NCI-H1105 (cell line): ENCODE measurements at regions not wholly inside any gene's neighbourhood (a gene's known extent, or its start where the extent isn't known, plus 50 kb on each side); places are given as distances from the start of the nearest gene placed in this dataset.

Experiments
- DNase-seq: peaks from one replicate; lab custom pipeline; 2025; lab: John Stamatoyannopoulos, UW

DNA sequence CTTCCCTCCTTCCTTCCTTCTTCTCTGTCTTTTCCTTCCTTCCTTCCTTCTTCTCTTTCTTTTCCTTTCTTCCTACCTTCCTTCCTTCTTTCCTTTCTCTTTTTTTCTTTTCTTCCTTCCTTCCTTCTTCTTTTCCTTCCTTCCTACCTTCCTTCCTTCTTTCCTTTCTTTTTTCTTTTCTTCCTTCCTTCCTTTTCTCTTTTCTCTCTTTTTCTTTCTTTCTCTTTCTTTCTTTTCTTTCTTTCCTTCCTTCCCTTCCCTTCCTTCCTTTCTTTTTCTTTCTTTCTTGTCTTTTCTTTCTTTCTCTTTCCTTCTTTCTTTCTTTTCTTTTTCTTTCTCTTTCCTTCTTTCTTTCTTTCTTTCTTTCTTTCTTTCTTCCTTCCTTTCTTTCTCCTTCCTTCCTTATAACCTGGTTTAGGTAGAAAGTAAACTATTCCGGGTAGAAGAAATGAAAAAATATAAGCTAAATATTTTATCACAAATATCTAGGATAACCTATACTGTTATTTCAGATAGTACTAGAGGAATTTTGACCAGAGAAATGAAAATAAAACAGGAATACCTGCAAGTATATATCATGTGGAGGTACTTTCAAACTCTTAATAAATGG lies 1741.8 kb upstream of the CDH9 start:
- DNase-seq = no peak

DNA sequence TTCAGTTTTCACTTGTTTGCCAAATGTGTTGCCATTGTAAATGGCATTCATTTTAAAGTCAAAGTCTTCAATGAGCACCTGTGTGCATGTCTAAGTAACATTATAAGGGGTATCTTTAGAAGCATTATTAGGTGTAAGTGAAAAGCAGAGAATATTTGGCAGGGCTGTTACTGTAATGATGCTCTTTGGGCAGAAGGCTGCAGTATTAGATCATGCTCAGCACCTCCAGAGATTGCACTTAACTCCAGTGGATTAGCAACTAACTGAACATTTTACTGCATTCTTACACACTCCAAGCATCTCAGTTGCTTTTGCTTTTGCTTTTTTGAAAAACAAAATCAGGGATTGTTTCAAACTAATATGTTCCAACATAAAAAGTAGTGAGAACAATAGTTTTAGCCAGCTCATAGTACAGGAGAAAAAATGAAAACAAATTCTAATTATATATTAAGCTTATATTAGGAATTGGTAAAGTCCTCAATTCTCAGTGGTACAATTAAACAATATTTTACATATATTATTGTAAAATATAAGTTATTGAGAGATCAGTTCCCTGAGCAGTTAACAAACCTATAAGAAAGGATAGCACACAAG lies 1740.9 kb upstream of the CDH9 start:
- DNase-seq = peak; percentile 8

DNA sequence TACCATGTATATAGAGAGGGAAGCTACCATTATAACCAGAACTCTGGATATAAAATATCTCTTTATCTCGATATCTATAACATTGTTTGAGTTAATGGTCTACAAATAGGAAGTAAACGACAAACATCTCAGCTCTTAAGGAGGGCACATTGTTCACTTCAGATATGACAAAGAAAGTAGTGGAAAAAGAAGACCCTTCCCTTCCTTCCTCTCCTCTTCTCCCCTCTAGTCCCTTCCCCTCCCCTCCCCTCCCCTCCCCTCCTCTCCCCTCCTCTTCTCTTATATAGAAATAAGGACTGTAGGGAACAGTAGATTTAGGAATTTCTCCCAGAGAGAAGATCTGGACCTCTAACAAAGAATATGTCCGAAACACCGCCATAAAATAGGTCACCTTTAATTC lies 1731.9 kb upstream of the CDH9 start:
- no peak for DNase-seq

DNA sequence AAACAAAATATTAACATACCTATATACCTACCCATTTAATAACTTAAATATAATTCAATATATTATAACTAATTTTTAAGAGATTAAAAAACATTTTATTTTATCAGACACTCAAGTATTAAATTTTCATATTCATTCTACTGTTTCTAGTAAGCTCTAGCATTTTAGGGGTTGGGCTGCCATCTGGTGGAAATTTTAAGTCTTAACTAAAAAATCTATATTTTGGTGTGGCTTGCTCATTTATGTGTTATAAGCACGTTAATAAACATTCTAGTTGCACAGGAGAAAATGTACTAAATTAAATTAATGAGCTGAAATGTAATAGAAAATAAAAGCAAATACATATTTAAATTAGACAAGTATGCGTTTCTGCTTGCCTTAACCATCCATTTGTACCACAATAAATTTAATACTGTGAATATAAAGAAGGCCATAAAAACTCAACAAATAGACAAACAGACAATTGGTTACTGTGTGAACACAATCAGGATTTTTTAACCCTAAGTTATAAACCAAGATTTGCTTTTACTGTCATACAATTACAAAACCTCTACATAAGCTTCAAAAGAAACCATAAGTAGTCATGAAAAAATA lies 1728.3 kb upstream of the CDH9 start:
- peak; percentile 67 for DNase-seq

DNA sequence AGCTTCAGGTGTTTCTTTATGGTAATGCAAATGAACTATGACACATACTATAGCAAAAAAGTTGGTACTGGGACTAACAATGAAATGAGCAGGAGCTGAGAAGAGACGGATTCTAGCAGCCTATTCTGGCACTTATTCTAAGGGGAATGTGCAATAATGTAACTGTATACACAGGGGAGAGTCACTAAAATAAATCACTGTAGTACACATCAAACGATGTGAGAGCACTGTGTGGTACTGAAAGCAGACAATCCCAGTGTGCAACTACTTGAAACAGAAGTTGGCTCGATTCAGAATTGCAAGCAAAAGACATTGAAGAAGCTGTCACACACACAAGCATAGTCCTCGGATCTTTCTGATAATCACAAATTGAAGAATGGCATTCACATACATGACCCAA lies 1713.0 kb upstream of the CDH9 start:
- no peak for DNase-seq

GRCh38 chr5:28750251-28750650 lies 1711.9 kb upstream of the CDH9 start:
- no peak for DNase-seq

DNA sequence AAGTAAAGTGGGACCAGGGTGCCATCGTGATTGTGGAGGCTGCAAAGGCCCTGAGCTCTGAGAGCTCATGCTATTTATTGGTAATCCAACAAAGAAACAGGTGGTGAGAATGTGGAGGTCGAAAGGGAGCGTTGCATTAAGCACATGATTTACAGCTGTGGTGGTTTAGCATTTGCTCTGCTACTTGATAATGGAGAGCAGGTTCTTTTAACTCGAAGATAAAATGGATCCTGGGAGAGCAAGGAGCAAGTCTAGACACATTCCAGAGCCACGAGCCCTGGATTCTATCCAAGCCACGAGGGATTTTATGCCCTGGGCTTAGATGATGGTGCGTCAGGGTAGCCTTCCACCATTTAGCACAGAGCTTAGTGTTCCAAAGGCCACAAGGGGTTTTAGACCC lies 1710.1 kb upstream of the CDH9 start:
- no peak for DNase-seq

- no peak for DNase-seq
Observed at GRCh38 chr5:28743716-28744110, 1705.3 kb upstream of the CDH9 start.

DNA sequence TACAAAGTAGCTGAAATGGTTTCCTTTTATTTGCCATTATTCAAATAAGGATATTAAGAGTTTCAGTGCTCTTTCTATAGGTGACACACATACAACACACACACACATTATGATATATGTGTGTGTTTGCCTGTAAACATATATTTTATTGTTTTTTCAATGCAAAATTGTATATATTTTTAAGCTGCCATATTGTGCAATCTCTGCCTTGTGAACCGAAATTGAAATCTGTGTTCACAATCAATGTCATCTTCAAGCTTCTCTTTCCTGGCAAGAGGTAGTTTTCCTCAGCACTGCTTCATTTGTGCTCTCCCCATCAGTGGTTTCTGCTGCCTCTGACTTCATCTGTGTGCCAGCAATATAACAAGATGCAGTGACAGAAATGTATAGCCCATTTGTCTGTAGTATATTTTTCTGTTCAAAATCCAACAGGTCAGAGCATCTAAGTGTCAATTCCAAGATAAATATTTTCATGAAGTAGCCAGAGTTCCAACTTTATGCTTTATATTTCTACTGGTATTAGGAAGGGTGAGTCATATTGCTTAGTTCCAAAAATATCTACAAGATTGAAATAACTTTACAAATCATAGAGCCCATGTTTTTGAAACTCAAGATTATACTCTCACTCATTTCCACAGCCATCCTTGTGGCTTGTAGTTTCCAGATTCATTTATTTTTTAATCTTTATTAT lies 1704.8 kb upstream of the CDH9 start:
- DNase-seq = no peak

GRCh38 chr5:28737682-28738081 lies 1699.3 kb upstream of the CDH9 start:
- no peak for DNase-seq

- no peak for DNase-seq
Observed at GRCh38 chr5:28737222-28737621, 1698.8 kb upstream of the CDH9 start.

- no peak for DNase-seq
Observed at GRCh38 chr5:28734396-28734795, 1696.0 kb upstream of the CDH9 start.

DNA sequence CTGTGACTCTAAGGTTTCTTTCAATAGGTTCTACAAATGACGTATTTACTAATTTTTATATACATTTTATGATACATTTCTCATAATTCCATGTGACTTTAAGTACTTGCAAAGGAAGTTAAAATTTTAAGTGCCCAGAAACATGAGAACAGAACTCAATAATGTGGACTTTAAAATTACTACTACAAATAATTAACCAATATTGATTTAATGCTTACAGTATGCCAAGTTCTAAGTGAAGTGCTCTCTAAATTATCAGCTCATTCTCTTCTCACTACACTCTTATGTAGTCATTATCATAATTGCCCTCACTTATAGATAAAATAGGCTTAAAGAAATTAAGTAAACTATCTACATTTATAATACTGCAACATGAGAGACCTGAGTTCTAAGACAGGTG lies 1690.7 kb upstream of the CDH9 start:
- peak; percentile 77 for DNase-seq

DNA sequence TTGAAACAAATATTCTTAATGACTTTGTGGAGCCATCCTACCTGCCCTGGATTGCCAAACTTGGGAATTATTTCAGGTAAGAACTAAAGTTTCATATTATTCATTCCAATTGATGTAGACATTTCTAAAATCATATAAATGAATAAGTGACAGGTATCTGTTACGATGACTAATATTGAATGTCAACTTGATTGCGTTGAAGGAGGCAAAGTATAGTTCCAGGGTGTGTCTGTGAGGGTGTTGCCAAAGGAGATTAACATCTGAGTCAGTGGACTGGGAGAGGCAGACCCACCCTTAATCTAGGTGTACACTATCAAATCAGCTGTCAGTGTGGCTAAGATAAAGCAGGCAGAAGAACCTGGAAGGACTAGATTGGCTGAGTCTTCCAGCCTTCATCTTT lies 1688.4 kb upstream of the CDH9 start:
- no peak for DNase-seq

DNA sequence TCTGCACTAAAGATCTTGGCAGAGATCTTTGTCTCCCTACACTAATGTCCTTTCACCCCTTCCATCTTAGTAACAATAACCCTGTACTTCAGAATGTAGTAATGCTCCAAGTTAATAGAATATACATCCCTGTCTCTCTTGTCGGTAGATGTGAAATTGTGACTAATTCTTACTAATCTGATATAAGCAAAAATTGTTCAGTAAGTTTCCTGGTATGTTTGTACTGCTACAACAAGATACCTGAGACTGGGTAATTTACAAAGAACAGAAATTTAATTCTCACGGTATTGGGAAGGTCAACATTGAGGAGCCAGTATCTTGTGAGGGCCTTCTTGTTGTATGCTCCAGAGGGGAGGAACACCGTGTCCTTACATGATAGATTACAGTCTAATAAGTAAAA lies 1686.6 kb upstream of the CDH9 start:
- DNase-seq = no peak

GRCh38 chr5:28714907-28715698 lies 1676.7 kb upstream of the CDH9 start:
- no peak for DNase-seq

DNA sequence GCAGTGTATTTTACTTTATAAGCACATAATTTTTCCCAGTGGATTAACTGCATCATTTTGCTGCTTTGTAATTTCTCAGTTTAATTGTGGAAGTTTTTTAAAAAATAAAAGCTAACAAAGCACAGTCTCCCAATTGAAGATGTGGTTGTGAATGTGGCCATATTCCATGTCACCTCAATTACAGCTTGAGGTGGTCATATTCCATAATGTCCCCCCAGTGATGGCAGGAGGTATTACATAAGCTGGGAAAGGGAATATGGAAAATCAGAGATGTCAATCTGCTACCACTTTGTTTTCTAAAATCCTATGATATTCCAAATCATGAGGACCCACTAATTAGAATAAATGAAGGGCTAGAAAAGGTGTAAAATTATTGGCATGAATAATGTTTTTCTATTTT lies 1672.0 kb upstream of the CDH9 start:
- no peak for DNase-seq

DNA sequence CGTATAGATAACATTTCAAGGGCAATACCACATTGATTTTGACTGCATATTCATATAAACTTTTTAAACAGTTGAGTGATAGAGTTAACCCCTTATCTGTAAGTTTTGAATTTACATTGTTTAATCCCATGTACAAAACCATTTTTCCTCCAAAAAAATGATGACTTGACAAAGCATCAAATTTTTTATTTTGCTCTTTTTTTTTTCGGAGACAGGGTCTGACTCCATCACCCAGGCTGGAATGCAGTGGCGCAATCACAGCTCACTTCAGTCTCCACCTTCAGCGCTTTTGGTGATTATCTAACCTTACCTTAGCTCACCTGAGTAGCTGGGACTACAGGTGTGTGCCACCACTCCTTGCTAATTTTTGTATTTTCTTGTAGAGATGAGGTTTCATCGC lies 1670.1 kb upstream of the CDH9 start:
- no peak for DNase-seq

DNA sequence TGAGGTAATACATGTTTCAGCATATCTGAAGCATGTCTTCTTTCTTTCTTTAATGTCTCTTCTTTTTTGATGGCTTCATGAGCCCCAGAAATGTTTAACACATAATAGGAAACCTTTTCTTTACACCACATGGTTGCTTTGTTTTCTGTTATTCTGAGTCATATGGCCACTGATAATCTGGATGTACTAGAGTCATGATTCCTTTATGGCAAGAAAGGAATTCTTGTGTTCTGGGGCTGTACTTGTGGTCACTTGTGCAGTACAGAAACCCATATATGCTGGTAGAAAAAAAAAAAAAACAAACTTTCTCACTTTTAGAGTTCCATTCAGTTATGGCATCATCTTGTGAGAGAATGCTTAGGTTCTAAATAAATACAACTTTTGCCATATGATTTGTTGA lies 1669.3 kb upstream of the CDH9 start:
- DNase-seq = no peak

DNA sequence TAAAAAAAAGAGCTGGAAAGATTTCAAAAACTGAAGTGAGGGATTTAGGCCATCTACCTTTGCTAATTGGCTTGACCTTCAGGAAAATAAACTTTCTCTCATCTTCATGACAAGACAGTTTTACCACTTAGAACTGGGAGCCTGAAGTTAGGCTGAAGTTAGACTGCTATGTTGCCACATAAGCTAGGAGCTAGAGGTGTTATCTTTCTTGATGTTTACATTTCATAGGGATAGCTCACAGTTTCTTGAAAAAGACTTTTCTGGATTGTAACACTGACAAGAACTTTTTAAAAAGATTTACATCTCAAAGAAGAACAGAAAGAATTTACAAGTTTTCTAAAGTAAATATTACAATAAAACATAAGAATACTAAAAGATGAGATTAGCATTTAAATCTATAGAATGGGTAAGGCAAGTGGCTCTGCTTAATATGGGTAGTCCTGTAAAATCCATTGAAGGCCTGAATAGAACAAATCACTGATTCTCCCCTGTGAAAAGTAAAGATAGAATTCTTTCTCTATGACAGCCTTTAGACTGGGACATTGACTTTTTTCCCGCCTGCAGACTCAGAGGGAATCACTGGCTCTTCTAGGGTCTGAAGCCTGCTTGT lies 1665.4 kb upstream of the CDH9 start:
- DNase-seq = no peak

DNA sequence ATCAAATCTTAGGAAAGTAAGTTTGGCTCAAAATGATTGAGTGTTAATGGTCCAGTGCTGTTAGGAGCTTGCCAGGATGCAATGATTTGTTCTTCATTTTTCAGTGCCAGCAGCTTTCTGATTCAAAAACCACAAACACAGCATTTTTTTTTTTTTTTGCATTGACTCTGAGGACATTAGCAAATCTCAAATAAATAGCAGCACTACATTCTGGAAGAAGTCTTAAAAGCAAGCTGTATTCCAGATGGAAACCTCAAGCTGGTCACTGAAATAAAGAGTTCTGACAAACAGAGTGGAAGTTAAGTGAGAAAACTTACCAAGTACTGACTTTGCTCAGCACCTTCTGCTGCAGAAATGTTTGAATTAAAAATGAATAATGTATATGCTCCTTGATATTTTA lies 1653.1 kb upstream of the CDH9 start:
- no peak for DNase-seq

- no peak for DNase-seq
Observed at GRCh38 chr5:28685794-28686193, 1647.4 kb upstream of the CDH9 start.
